ENCODE measurements at regions not wholly inside any gene's neighbourhood (a gene's known extent, or its start where the extent isn't known, plus 50 kb on each side); places are given as distances from the start of the nearest gene placed in this dataset.

DNA sequence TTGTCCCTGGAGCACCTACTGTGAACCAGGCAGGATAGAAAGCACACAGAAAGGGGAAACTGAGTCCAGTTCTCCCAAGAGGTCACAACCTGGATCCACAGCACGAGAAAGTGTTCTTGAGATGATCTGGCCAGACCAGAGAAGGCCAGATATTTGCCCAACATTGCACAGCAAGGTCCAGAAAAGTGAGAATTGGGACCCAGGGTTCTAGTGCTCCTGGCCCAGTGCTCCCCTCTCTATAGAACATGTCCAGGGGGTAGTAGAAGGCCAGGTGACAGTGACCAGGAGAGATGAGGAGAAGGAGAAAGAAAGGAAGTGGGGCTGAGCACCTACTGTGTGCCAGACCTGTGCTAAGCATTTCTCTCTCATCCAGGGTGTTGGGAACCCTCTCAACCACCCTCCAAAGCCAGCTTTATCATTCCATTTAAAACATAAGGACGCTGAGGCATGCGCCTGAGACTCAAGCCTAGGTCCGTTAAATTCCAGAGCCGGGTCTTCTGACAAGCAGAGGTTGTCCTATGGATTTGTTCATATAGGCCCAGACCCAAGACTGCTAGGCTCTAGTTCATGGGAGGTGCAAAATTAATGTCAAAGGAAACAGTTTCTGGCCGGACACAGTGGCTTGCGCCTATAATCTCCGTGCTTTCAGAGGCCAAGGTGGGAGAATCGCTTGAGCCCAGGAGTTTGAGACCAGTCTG, 128.7 kb downstream of the MN1 start:
- CTCF ChIA-PET: interaction anchor here (0.5 kb wide), 1 partner anchor 10 kb away, joined by 4 read pairs; no protein-coding TSS in a partner anchor
- TF ChIP-seq, protein P1, sequence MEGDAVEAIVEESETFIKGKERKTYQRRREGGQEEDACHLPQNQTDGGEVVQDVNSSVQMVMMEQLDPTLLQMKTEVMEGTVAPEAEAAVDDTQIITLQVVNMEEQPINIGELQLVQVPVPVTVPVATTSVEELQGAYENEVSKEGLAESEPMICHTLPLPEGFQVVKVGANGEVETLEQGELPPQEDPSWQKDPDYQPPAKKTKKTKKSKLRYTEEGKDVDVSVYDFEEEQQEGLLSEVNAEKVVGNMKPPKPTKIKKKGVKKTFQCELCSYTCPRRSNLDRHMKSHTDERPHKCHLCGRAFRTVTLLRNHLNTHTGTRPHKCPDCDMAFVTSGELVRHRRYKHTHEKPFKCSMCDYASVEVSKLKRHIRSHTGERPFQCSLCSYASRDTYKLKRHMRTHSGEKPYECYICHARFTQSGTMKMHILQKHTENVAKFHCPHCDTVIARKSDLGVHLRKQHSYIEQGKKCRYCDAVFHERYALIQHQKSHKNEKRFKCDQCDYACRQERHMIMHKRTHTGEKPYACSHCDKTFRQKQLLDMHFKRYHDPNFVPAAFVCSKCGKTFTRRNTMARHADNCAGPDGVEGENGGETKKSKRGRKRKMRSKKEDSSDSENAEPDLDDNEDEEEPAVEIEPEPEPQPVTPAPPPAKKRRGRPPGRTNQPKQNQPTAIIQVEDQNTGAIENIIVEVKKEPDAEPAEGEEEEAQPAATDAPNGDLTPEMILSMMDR (conservative IDR thresholded peaks at IDR 0.05; ENCODE audit: low read depth, low read length): no peak
- TF ChIP-seq EZH2 (IDR thresholded peaks at IDR 0.05; ENCODE audit: borderline replicate concordance, low read depth, low read length, poor library complexity, severe bottlenecking): no peak
- intact Hi-C loops (cut with micrococcal nuclease; ENCODE audit: unreplicated experiment): no loop called here
- Histone ChIP-seq H3K4me3 (ENCODE audit: low read depth, low read length, poor library complexity, severe bottlenecking) (no peak overlapping the region), H3K9me3 (ENCODE audit: low read depth, low read length, poor library complexity, severe bottlenecking) (no peaks in the 10 kb centered on the region), H3K4me1 (ENCODE audit: insufficient read depth, low read length, poor library complexity, severe bottlenecking) (peaks cover 13% of the 10 kb centered on the region), H3K27me3 (replicated peaks; ENCODE audit: insufficient read depth, low read depth, low read length, poor library complexity) (no peaks in the 10 kb centered on the region), H3K27ac (ENCODE audit: low read depth, low read length, poor library complexity, severe bottlenecking) (no peak overlapping the region), H3K36me3 (ENCODE audit: insufficient read depth, low read length, poor library complexity, severe bottlenecking) (no peaks in the 10 kb centered on the region)
- POLR2A ChIA-PET (ENCODE audit: low non-redundant PET): no interaction called here
- DNase-seq (ENCODE audit: low spot score): no peak
- no TSS peak for BruUV-seq (replicated peaks)

DNA sequence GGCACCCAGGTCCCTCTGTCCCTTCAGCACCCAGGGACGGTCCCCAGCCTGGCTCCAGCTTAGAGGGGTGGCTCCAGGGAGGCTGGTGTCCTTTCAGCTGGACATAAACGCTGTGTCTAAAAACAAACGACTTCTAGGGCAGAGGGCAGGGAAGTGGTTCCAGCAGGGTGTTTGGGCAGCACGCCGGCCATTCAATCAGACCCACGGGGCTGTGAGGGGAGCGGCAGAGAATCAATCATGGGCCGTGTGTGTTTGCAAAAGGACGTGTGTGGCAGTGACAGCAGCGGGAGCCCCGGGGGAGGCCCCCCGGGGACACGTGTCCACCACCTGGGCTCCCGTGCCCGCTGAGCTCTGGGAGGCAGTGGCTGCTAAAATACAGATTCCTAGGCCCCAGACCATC, 127.7 kb downstream of the MN1 start:
- intact Hi-C loops (cut with micrococcal nuclease; ENCODE audit: unreplicated experiment): no loop called here
- no TSS peak for BruUV-seq (replicated peaks)

DNA sequence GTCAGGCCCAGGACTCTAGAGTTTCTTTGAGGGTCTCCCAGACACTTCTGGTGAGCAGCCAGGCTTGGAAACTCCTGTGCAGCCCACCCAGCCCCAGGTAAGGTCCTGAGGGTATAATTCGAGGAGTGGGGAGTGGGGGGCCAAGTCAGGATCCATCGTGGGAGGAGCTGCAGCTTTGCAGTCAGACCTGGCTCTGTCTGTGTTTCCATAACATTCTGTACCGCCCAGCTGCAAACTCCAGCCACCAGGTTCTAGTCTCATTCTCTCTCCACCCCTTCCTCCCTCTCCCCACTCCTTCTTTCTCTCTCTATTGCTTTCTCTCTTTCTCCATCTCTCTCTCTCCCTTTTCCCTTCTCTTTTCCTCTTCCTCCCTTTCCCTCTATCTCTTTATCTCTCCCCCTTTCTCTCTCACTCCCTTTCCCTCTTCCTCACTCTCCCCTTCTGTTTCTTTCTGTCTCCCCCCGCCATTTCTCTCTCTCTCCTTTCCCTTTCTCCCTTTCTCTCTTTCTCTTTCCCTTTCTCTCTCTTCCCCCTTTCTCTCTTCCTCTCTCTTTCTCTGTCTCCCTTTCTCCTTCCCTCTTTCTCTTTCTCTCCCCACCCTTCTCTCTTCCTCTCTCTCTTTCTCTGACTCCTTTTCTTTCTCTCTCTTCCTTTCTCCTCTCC, 127.2 kb downstream of the MN1 start:
- Histone ChIP-seq H3K4me1 (ENCODE audit: insufficient read depth, low read length, poor library complexity, severe bottlenecking) (peaks cover 16% of the 10 kb centered on the region), H3K9me3 (ENCODE audit: low read depth, low read length, poor library complexity, severe bottlenecking) (no peaks in the 10 kb centered on the region), H3K27me3 (replicated peaks; ENCODE audit: insufficient read depth, low read depth, low read length, poor library complexity) (no peaks in the 10 kb centered on the region), H3K36me3 (ENCODE audit: insufficient read depth, low read length, poor library complexity, severe bottlenecking) (no peaks in the 10 kb centered on the region), H3K4me3 (ENCODE audit: low read depth, low read length, poor library complexity, severe bottlenecking) (no peak overlapping the region), H3K27ac (ENCODE audit: low read depth, low read length, poor library complexity, severe bottlenecking) (no peak overlapping the region)
- no TSS peak for BruUV-seq (replicated peaks)
- POLR2A ChIA-PET (ENCODE audit: low non-redundant PET): no interaction called here
- intact Hi-C loops (cut with micrococcal nuclease; ENCODE audit: unreplicated experiment): no loop called here
- TF ChIP-seq EZH2 (IDR thresholded peaks at IDR 0.05; ENCODE audit: borderline replicate concordance, low read depth, low read length, poor library complexity, severe bottlenecking): no peak
- TF ChIP-seq, protein P1 (conservative IDR thresholded peaks at IDR 0.05; ENCODE audit: low read depth, low read length): no peak
- CTCF ChIA-PET: no interaction called here
- DNase-seq (ENCODE audit: low spot score): no peak

More for the DNA sequence above, 127.7 kb downstream of the MN1 start:
- no peaks in the 10 kb centered on the region for H3K27me3 ChIP-seq (replicated peaks; ENCODE audit: insufficient read depth, low read depth, low read length, poor library complexity)
- peaks cover 16% of the 10 kb centered on the region for H3K4me1 ChIP-seq (ENCODE audit: insufficient read depth, low read length, poor library complexity, severe bottlenecking)
- no peaks in the 10 kb centered on the region for H3K9me3 ChIP-seq (ENCODE audit: low read depth, low read length, poor library complexity, severe bottlenecking)
- H3K36me3 ChIP-seq (ENCODE audit: insufficient read depth, low read length, poor library complexity, severe bottlenecking): no peaks in the 10 kb centered on the region
- POLR2A ChIA-PET (ENCODE audit: low non-redundant PET): no interaction called here
- no peak overlapping the region for H3K4me3 ChIP-seq (ENCODE audit: low read depth, low read length, poor library complexity, severe bottlenecking)
- TF ChIP-seq, protein P1 (conservative IDR thresholded peaks at IDR 0.05; ENCODE audit: low read depth, low read length): no peak
- TF ChIP-seq EZH2 (IDR thresholded peaks at IDR 0.05; ENCODE audit: borderline replicate concordance, low read depth, low read length, poor library complexity, severe bottlenecking): no peak
- DNase-seq (ENCODE audit: low spot score): no peak
- CTCF ChIA-PET: no interaction called here
- no peak overlapping the region for H3K27ac ChIP-seq (ENCODE audit: low read depth, low read length, poor library complexity, severe bottlenecking)

Measured in A673 (cell line).